HG03520 (cell line): ENCODE measurements at regions not wholly inside any gene's neighbourhood (a gene's known extent, or its start where the extent isn't known, plus 50 kb on each side); places are given as distances from the start of the nearest gene placed in this dataset.
"Not testable (repeated sequence)": the region's sequence is repeated elsewhere in the genome, so short reads cannot be mapped to it uniquely, and the experiment has no call there.

Experiments
- ATAC-seq: cut with Tn5 transposase; IDR thresholded peaks from one replicate; pipeline ENCODE4 v1.9.1; 2021; ENCODE audit warnings: mild to moderate bottlenecking, moderate library complexity; ENCODE audit not compliant: unreplicated experiment

DNA sequence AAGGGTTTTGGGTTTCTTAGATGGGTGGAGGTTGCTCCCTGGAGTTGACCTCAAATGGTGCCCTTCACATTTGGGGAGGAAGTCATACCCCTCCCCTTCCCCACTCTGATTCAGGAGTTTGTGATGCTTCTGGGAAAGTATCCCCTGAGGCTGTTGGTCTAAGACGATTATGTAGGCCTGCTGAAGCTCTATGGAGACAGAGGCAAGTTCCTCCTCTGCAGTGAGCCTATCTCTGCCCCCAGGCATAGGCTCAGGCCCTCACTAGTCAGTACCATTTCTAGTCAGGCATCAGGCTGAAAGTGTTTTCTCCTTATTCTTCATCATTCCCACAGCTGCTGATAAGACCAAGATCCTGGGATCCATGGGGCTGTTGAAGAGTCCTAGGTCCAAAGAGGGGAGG, 271.6 kb upstream of the NUDT12 start:
- no peak for ATAC-seq

DNA sequence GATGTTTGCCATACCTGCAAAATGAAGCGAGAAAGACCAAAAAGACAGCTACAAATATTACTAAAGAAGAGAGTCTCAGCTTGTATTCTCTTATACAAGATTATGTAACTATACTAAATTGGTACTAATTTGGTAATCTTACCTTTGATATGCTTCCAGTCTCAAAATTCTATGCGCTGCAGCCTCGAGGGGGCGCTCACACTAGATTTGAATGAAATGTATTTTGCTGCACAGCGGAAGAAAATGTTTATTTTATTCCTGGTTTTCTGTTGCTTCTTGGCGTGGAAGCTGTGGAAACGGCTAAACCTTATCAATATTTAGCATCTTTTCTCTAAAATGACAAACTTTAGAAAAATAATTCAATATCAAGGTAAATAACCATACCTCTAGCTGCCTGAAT, 267.0 kb upstream of the NUDT12 start:
- ATAC-seq, result no peak

DNA sequence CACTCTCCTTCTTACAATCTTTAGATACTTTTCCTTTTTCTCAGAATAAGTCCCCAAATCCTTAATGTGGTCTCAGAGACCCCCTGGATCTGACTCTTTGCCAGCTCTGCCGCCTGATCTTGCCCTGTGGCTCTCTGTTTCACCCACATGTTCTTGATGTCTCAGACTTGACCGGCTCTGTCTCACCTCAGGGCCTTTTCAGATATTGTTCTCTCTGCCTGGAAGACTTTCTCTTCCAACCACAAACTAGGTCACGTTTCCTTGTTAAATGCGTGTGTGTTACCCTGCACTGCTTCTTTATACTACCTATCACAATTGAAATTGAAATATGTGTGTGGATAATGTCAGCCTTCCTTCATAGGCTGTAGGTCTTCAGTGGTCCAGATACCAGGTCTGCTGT, 265.4 kb upstream of the NUDT12 start:
- ATAC-seq, result no peak

- no peak for ATAC-seq
Measured at GRCh38 chr5:103821361-103821760, 258.8 kb upstream of the NUDT12 start.

- ATAC-seq, result peak; percentile 89
Measured at GRCh38 chr5:103808464-103809106, 246.0 kb upstream of the NUDT12 start.

- no peak for ATAC-seq
Measured at GRCh38 chr5:103804711-103805110, 242.1 kb upstream of the NUDT12 start.

GRCh38 chr5:103801681-103802080, 239.1 kb upstream of the NUDT12 start:
- no peak for ATAC-seq

- no peak for ATAC-seq
Measured at GRCh38 chr5:103800741-103801495, 238.3 kb upstream of the NUDT12 start.

DNA sequence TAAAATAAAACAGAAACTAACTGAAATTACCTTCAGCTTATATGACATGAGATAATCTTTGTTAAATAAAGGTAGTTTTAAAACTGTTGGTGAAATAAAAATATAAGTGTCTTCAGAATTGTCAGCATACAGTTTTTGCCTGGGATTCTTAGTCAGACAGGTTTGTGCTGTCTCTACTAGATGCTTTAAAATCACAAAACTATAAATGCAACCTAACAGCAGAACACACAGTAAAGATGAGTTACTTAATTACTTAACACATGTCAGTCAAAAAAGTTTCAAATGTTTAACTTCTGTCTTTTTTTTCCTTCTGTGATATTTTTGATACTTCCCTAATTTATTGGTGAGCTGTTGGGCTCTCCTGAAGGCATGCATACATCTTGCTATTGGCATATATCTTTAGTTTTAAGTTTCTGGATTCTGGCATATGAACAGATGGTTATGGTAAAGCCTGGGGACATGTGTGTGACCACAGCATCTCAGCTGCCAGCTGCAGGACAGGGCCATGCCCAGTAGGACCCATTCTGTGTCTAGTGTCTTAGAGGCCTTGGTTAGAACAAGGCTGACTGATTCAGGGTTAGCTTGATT, 231.1 kb upstream of the NUDT12 start:
- no peak for ATAC-seq

DNA sequence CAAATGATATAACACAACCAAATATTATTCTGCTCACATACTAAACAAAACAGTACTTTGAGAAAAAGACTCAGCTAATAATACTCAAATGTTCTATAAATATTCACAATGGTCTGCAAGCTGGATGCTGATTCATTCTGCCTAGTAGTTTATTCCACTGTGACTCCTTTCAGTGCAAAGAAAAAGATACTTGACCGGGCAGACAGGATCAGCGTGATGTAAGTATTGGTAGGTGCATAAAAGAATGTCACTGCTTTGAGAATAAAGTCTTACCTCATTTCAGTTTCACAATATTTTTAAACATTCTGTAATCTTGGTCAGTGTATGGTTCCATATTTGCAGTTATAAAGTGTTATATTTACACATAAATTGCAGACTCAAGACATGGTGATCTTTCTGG, 223.0 kb upstream of the NUDT12 start:
- ATAC-seq, result no peak

DNA sequence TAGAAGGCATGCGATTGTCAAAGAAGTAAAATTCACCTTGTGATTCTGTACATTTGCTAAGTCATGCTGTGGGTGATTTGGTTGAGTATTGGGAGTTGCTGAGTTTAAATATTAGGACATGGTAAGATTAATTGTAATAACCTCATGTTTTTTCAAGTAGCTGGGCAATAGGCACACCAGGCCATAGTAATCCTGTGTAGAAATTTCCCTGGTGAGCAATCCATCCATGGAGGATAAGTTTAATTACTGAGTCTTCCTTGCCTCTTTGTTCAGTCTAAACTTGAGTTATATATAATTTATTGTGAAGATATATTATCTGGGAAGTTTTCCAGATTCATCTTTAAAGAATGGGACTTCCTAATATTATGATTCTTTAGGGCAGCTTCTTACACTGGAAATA, 221.1 kb upstream of the NUDT12 start:
- ATAC-seq, result no peak

- ATAC-seq, result no peak
Measured at GRCh38 chr5:103780794-103781193, 218.2 kb upstream of the NUDT12 start.

- no peak for ATAC-seq
Measured at GRCh38 chr5:103774721-103775120, 212.1 kb upstream of the NUDT12 start.

DNA sequence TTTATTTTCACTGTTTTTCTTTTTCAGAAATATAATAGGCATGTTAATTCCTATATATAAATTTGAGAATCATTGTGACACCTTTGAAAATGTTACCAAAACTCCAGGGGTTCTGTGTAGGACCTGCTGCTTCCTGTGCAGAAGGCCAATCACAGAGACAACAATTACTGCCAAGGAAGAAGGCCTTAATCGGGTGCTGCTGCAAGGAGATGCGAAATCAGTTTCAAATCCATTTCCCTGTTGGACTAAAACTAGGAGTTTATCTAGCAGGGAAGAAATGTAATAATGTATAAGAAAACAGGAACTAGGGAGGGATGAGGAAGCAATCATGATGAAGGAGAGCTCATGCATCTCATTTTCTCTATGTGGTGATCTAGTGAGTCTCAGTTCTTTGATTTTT, 209.7 kb upstream of the NUDT12 start:
- no peak for ATAC-seq

DNA sequence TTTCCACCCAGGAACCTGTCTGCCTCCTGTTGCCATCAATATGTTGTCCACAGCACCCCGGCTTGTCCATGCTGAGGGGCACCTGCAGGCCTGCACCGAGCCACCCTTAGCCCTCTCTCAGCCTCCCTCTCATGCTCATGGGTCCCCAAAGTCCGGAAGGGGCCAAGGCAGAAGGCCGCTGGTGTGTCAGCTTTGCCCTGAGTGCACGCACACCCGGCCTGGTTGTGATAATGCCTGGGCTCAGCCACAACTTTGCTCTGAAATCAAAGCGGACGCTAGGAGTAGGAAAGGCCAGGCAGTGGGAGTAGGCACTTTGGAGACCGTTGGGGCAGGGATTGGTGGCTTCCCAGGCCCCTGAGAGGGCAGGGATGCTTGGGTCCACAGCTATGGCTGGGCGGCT, 201.8 kb upstream of the NUDT12 start:
- no peak for ATAC-seq

DNA sequence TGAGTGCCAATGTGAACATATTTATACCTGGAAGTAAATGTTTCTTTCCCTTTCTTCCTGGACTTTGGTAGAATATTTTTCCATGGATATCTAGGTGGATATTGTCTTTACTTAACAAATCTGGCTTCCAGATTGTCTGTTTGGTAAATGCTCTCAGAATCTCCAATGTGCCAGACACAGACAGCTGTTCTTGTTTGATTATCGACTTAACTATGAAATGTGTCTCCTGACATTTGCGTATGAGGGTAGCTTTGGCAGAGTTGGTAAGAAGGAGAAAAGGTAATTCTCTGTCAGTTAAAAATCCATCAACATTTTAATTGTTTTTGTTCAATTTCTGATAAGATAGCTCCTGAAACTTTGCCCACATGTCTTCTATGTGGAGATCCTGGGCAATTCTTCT, 196.4 kb upstream of the NUDT12 start:
- no peak for ATAC-seq

DNA sequence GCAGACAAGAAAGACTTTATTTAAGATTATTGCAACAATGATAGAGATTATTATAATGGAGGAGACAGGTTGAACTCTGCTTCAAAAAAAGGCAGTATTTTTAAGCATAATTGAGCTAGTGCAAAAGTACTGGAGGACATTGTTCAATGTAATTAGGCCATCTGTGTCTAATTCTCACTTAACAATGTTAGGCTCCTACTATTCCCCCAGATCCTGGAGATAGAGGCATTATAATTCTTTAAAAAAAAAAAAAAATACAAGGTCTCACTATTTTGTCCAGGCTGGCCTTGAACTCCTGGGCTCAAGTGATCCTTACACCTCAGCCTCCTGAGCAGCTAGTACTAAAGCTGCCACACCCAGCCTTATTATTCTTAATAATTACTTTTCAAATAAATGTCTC, 193.4 kb upstream of the NUDT12 start:
- no peak for ATAC-seq

DNA sequence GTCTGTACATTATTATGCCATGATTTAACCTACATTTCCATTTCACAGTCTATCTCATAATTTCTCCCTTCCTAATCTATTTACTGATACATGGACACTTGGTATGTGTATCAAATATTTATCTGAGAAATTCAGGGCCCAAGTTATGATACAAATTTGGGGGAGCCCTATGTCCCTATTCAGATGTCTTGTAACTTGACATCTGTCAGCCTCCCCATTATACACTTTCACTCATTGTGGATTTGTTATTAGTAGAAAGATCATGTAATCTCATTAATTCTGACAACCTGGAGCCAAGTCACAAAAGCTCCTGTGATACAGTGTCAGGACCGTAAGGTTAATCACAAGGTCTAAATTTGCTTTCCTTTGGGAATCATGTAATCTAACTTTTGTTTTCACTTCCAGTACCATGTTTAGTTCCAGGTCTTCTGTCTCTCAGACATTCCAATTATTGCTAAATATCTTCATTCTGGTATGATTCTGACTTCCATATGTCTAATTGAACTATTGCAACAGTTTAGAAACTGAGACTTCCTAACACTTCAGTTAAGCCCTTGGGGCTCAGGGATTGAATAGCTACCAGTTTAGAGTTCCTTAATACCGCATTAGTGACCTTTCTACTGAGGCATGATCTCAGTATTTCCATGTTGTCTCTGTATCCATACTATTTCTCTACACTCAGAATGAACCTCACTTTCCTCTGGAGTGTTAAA, 182.9 kb upstream of the NUDT12 start:
- no peak for ATAC-seq

DNA sequence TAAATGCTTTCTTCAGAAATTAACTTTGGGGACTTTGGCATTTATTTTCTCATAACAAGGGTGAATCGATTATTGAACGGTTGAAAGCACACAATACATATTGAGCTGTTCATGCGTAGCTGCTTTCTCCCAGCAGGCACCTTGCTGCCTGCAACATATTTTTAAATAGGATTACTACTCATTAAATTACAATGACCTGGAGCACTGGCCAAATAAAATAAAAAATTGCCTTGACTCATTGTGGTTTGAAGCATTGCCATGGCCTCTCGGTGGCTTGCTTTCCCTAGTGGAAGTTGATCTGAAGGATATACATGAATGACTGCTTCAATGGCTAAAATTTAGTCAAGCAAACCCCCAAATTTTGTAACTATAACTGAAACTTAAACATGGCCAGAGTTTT, 181.6 kb upstream of the NUDT12 start:
- ATAC-seq, result no peak

- ATAC-seq, result no peak
Measured at GRCh38 chr5:103743421-103743820, 180.8 kb upstream of the NUDT12 start.

- ATAC-seq, result no peak
Measured at GRCh38 chr5:103741984-103742383, 179.4 kb upstream of the NUDT12 start.

GRCh38 chr5:103736343-103736742, 173.8 kb upstream of the NUDT12 start:
- ATAC-seq, result not testable (repeated sequence)
